ENCODE measurements at regions not wholly inside any gene's neighbourhood (a gene's known extent, or its start where the extent isn't known, plus 50 kb on each side); places are given as distances from the start of the nearest gene placed in this dataset.

- TF ChIP-seq CTCF (conservative IDR thresholded peaks at IDR 0.05 in 1 of 2, IDR thresholded peaks at IDR 0.05 in 1 of 2; ENCODE audit: low read depth in 1 of 2, low read length in 2 of 2), result peak in 1 of 2 donors; percentile 20
- no peak for TF ChIP-seq EZH2 (IDR thresholded peaks at IDR 0.05; ENCODE audit: low read length, missing control alignments)
These were observed 203.5 kb downstream of the ERCC6L2 start for GRCh38 chr9:96078897-96079490.
